ENCODE measurements at regions not wholly inside any gene's neighbourhood (a gene's known extent, or its start where the extent isn't known, plus 50 kb on each side); places are given as distances from the start of the nearest gene placed in this dataset.

DNA sequence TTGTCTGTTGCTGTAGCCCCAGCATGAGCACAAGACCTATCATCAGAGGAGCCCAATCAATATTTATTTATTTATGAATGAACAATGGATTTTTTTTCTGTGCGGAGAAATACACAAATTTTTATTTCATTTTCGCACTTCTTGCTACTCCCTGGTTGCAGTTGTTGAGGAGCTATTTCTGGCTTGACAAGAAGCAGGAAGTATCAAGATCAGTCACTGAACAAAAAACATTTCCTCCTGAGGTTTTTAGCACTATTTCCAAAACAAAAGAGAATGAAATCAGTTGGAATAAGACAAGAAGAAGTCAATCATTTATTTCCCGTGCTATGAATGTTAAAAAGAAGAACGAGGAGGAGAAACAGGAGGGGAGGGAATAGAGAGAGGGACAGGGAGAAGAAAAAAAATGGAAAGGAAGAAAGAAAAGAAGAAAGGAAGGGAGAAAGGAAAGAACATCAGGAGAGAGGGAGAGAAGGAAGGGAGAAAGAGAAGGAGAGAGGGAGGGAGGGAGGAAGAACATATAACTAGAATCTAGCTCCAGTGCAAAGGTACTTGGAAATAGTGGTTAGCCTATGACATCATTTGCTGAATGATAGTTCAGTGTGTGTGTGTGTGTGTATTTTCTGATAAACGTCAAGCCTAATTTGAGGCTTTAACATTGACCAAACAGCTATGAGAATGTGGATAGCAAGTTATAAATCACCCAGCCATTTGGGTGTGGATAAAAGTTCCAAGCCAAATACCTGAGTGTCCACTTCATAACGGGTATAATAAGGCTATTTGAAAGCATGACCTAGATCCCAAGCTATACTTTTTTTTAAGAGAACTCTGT, 586.0 kb downstream of the EBF1 start:
- Histone ChIP-seq H4K20me1 (ENCODE audit: insufficient read depth) (no peaks in the 10 kb centered on the region), H3K9me2 (ENCODE audit: insufficient read depth) (no peaks in the 10 kb centered on the region), H3K27ac (no peak overlapping the region), H2AFZ (no peak overlapping the region), H3K36me3 (ENCODE audit: low read depth) (no peaks in the 10 kb centered on the region), H3K9me3 (ENCODE audit: insufficient read depth, low read depth) (no peaks in the 10 kb centered on the region), H3F3A (ENCODE audit: insufficient read depth, low read depth) (no peaks in the 10 kb centered on the region), H3K4me3 (no peak overlapping the region), H3K79me2 (ENCODE audit: low read depth) (no peaks in the 10 kb centered on the region), H3K4me1 (replicated peaks; ENCODE audit: insufficient read depth) (no peaks in the 10 kb centered on the region), H3K27me3 (ENCODE audit: insufficient read depth, low read depth) (0 out of 2 replicates have a peak, but pooled peaks cover 3% of the 10 kb centered on the region), H3K4me2 (no peak overlapping the region)
- TF ChIP-seq EZH2 (IDR thresholded peaks at IDR 0.05; ENCODE audit: low read depth) = no peak
- TF ChIP-seq CTCF (conservative IDR thresholded peaks at IDR 0.05) = no peak
- intact Hi-C loops (cut with micrococcal nuclease; ENCODE audit: unreplicated experiment) = no loop called here
- no TSS peak for BruUV-seq (replicated peaks)
- ChIA-PET CTCF (no interaction called here), POLR2A (ENCODE audit: unreplicated experiment) (no interaction called here)
- DNase-seq = no peak

- CTCF ChIA-PET = no interaction called here
- intact Hi-C loops (cut with micrococcal nuclease; ENCODE audit: unreplicated experiment) = no loop called here
- POLR2A ChIA-PET (ENCODE audit: unreplicated experiment) = no interaction called here
Observed at GRCh38 chr5:158511454-158511853, 588.3 kb downstream of the EBF1 start.

DNA sequence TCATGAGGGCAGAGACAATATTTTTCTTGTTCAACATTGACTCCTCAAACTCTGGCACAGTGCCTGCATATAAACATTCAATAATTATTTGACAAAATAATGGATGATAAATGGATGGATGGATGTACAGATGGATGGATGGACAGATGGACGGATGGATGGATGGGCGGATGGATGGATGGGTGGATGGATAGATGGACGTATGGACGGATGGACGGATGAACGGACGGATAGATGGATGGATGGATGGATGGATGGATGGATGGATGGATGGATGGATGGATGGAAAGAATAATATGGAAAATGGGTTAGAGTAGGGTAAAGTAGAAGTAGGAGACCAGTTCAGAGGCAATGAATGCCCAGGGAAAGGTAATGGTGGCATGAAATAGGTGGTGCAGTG, 589.2 kb downstream of the EBF1 start:
- H3K79me2 ChIP-seq (ENCODE audit: low read depth) = no peaks in the 10 kb centered on the region
- no peaks in the 10 kb centered on the region for H3K4me1 ChIP-seq (replicated peaks; ENCODE audit: insufficient read depth)
- no TSS peak for BruUV-seq (replicated peaks)
- no peaks in the 10 kb centered on the region for H3K36me3 ChIP-seq (ENCODE audit: low read depth)
- no peak overlapping the region for H3K4me3 ChIP-seq
- no peaks in the 10 kb centered on the region for H3K9me3 ChIP-seq (ENCODE audit: insufficient read depth, low read depth)
- ChIA-PET CTCF (no interaction called here), POLR2A (ENCODE audit: unreplicated experiment) (no interaction called here)
- intact Hi-C loops (cut with micrococcal nuclease; ENCODE audit: unreplicated experiment) = no loop called here
- no peak for TF ChIP-seq CTCF (conservative IDR thresholded peaks at IDR 0.05)
- TF ChIP-seq EZH2 (IDR thresholded peaks at IDR 0.05; ENCODE audit: low read depth) = no peak
- no peaks in the 10 kb centered on the region for H3K9me2 ChIP-seq (ENCODE audit: insufficient read depth)
- H3K27ac ChIP-seq = no peak overlapping the region
- H4K20me1 ChIP-seq (ENCODE audit: insufficient read depth) = no peaks in the 10 kb centered on the region
- H3K4me2 ChIP-seq = no peak overlapping the region
- no peak for DNase-seq
- no peaks in the 10 kb centered on the region for H3K27me3 ChIP-seq (ENCODE audit: insufficient read depth, low read depth)
- H2AFZ ChIP-seq = no peak overlapping the region
- H3F3A ChIP-seq (ENCODE audit: insufficient read depth, low read depth) = no peaks in the 10 kb centered on the region

More at GRCh38 chr5:158511454-158511853, 588.3 kb downstream of the EBF1 start:
- Histone ChIP-seq H3K9me2 (ENCODE audit: insufficient read depth) (no peaks in the 10 kb centered on the region), H3K27ac (no peak overlapping the region), H3K27me3 (ENCODE audit: insufficient read depth, low read depth) (no peaks in the 10 kb centered on the region), H3K79me2 (ENCODE audit: low read depth) (no peaks in the 10 kb centered on the region), H3K4me1 (replicated peaks; ENCODE audit: insufficient read depth) (no peaks in the 10 kb centered on the region), H2AFZ (no peak overlapping the region), H3F3A (ENCODE audit: insufficient read depth, low read depth) (no peaks in the 10 kb centered on the region), H3K4me2 (no peak overlapping the region), H4K20me1 (ENCODE audit: insufficient read depth) (no peaks in the 10 kb centered on the region), H3K4me3 (no peak overlapping the region), H3K9me3 (ENCODE audit: insufficient read depth, low read depth) (no peaks in the 10 kb centered on the region), H3K36me3 (ENCODE audit: low read depth) (no peaks in the 10 kb centered on the region)
- no peak for TF ChIP-seq CTCF (conservative IDR thresholded peaks at IDR 0.05)
- no peak for TF ChIP-seq EZH2 (IDR thresholded peaks at IDR 0.05; ENCODE audit: low read depth)
- no peak for DNase-seq
- BruUV-seq (replicated peaks) = no TSS peak
